HepG2 (cell line): ENCODE measurements at regions not wholly inside any gene's neighbourhood (a gene's known extent, or its start where the extent isn't known, plus 50 kb on each side); places are given as distances from the start of the nearest gene placed in this dataset.

ENCODE experiments used
- ATAC-seq: fragments of 200-7000 bp; cut with Tn5 transposase; 3 replicates; pipeline ENCODE4 v1.9.1; 2020; ENCODE audit warnings: mild to moderate bottlenecking, moderate library complexity
- BruUV-seq: library from RNA; stranded (reverse); fragments of 400-500 nt; replicated peaks from 2 replicates; lab custom pipeline; 2021; lab: Mats Ljungman, UMichigan
- CTCF ChIA-PET: fragments of 300-600 bp; formaldehyde crosslinking; extraction: SDS; loops from one replicate; lab custom pipeline; 2021; ENCODE audit warnings: low total read pairs, inconsistent platforms, low intra/inter-chr PET ratio; lab: Yijun Ruan, JAX
- POLR2A ChIA-PET: fragments of 350-600 bp; sonication (Branson Sonifier 250); formaldehyde crosslinking; loops from one replicate; lab custom pipeline; 2020; ENCODE audit warnings: antibody characterized with exemption, inconsistent platforms; lab: Yijun Ruan, JAX
- DNase-seq: peaks from one replicate; pipeline ENCODE4 v3.0.0-alpha.2; 2015; ENCODE audit warnings: low spot score
- FAIRE-seq: peaks from 3 replicates; lab custom pipeline; 2011; peaks lifted over from hg19 to GRCh38; lab: Jason Lieb, UNC
- H2AFZ ChIP-seq: one replicate; pipeline ENCODE4 v1.6.1; 2011; ENCODE audit warnings: low read length, inconsistent platforms
- H3K27ac ChIP-seq: fragments of 300-600 bp; 3 replicates; pipeline ENCODE4 v1.8.0; 2011; ENCODE audit warnings: mixed run types, mild to moderate bottlenecking, mixed read lengths, low read length, inconsistent platforms; ENCODE audit not compliant: insufficient read depth; ENCODE audit errors: extremely low read length
- H3K27me3 ChIP-seq, 2 experiments: fragments of 200-600 bp in 1 of 2; 2 replicates in 1 of 2; 3 replicates in 1 of 2; pipeline versions ENCODE4 v1.6.0 to v1.8.0; 2011; ENCODE audit warnings: low read length in 2 of 2, mild to moderate bottlenecking in 2 of 2, moderate library complexity in 2 of 2, inconsistent platforms in 1 of 2; ENCODE audit not compliant: insufficient read depth in 2 of 2, control insufficient read depth in 1 of 2
- H3K36me3 ChIP-seq, 2 experiments: fragments of 200-600 bp in 1 of 2; replicated peaks in 1 of 2; 2 replicates in 1 of 2; 3 replicates in 1 of 2; pipeline versions ENCODE4 v1.5.1 to v1.8.0; 2011; ENCODE audit warnings: low read length in 2 of 2, inconsistent platforms in 1 of 2; ENCODE audit not compliant: insufficient read depth in 2 of 2, control insufficient read depth in 1 of 2
- H3K4me1 ChIP-seq: 2 replicates; pipeline ENCODE4 v1.5.1; 2012; ENCODE audit warnings: low read length, inconsistent platforms; ENCODE audit not compliant: insufficient read depth
- H3K4me2 ChIP-seq: 2 replicates; pipeline ENCODE4 v1.6.0; 2011; ENCODE audit warnings: low read depth, low read length, inconsistent platforms
- H3K4me3 ChIP-seq, 3 experiments: fragments of 200-600 bp in 1 of 3; sonication (generic), shearing (Covaris generic) in 1 of 3; replicated peaks in 1 of 3; 2 replicates each; pipeline ENCODE4 v1.5.1; 2011 to 2016; ENCODE audit warnings: low read length in 3 of 3, inconsistent platforms in 2 of 3, low read depth in 2 of 3, mild to moderate bottlenecking in 2 of 3, control low read depth in 1 of 3, mixed read lengths in 1 of 3; ENCODE audit not compliant: insufficient read depth in 1 of 3
- H3K79me2 ChIP-seq: one replicate; pipeline ENCODE4 v1.6.1; 2011; ENCODE audit warnings: low read length, inconsistent platforms; ENCODE audit not compliant: insufficient read depth
- H3K9ac ChIP-seq: 2 replicates; pipeline ENCODE4 v1.6.0; 2011; ENCODE audit warnings: mild to moderate bottlenecking, low read depth, low read length, inconsistent platforms; ENCODE audit not compliant: insufficient read depth
- H3K9me3 ChIP-seq: 2 replicates; pipeline ENCODE4 v1.5.1; 2012; ENCODE audit warnings: mild to moderate bottlenecking, low read length
- H4K20me1 ChIP-seq: 2 replicates; pipeline ENCODE4 v1.6.0; 2011; ENCODE audit warnings: inconsistent platforms, mild to moderate bottlenecking, low read length, moderate library complexity; ENCODE audit not compliant: insufficient read depth
- ETV6 ChIP-seq: sonication (generic); formaldehyde crosslinking; conservative IDR thresholded peaks from 2 replicates; pipeline ENCODE4 v1.4.0; 2020; ENCODE audit warnings: missing genetic modification reagents
- NKX3-1 ChIP-seq: sonication (generic); formaldehyde crosslinking; IDR thresholded peaks from 2 replicates; pipeline ENCODE4 v1.5.0; 2020; ENCODE audit warnings: missing genetic modification reagents
- ZNF264 ChIP-seq: sonication (generic); formaldehyde crosslinking; IDR thresholded peaks from 2 replicates; pipeline ENCODE4 v1.4.0; 2020; ENCODE audit warnings: missing genetic modification reagents
- ZNF629 ChIP-seq: sonication (generic); formaldehyde crosslinking; conservative IDR thresholded peaks from 2 replicates; pipeline ENCODE4 v1.5.0; 2020; ENCODE audit warnings: missing genetic modification reagents
- ZNF878 ChIP-seq: sonication (generic); formaldehyde crosslinking; IDR thresholded peaks from 2 replicates; pipeline ENCODE4 v1.8.1; 2023; ENCODE audit warnings: mild to moderate bottlenecking, missing genetic modification reagents, moderate library complexity
- WGBS: methylation state at CpG from one replicate; pipeline ENCODE4 v1.1.6; 2017; ENCODE audit warnings: low lambda C conversion rate; 5-methylcytosine and 5-hydroxymethylcytosine counted together
- in situ Hi-C: cut with HindIII; loops from 2 replicates; pipeline ENCODE4 v1.10.0; 2017; ENCODE audit warnings: low pct_unique_long_range_greater_than_20kb; ENCODE audit not compliant: extremely low pct_ligation_motif_present
- intact Hi-C: fragments of 100-400 bp; cut with micrococcal nuclease; formaldehyde crosslinking; loops from one replicate; pipeline ENCODE4 v1.10.0; 2022; ENCODE audit not compliant: unreplicated experiment
- TF ChIP-seq, protein P1 (sequence below): sonication (generic); formaldehyde crosslinking; IDR thresholded peaks from 2 replicates; pipeline ENCODE4 v1.9.0; 2021; ENCODE audit warnings: mild to moderate bottlenecking, missing genetic modification reagents

DNA sequence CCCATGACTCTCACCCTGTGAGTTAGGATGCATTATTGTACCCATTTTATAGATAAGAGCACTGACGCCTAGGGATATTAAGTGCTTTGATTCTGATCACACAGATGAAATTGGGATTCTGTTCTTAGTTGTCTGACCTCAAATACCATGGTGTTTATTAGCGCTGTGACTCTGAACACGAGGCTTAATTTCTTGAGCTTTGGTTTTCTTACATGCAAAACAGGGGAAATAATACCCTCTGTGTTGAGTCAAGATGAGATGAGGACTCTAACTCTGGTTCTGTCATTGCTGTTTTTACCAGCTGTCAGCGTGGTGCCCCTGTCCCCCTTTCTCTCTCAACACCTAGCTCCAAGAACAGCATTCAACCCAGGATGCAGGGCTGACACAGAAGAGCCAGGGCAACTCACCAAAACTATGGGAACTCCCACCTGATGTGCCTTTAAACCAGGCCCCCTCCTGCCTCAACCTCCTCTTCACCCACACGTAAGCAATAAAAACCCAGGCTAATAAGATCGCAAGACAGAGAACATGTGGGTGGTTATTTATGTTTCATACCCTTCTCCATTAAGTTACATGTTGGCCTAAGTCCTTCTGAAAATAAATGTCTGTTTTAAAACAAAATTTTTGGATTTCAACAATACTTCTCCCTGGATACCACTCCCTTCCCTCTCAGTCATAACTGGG is 100.1 kb upstream of the SPATA12 start:
- Histone ChIP-seq H3K9me3 (no peaks in the 10 kb centered on the region), H3K27me3 (no peaks in the 10 kb centered on the region), H3K9ac (no peak overlapping the region), H2AFZ (no peak overlapping the region), H3K4me2 (no peak overlapping the region), H3K4me3 (no peak overlapping the region), H3K79me2 (no peaks in the 10 kb centered on the region), H3K27ac (no peak overlapping the region), H3K36me3 (no peaks in the 10 kb centered on the region; a peak in 1 of 5 replicates), H4K20me1 (no peaks in the 10 kb centered on the region), H3K4me1 (peaks cover 42% of the 10 kb centered on the region)
- TF ChIP-seq ZNF629 (peak; percentile 95), ETV6 (no peak), NKX3-1 (CRISPR knock-in tag) (0 out of 2 replicates have a peak, but pooled peaks have one; percentile 31), ZNF878 (CRISPR knock-in tag) (0 out of 2 replicates have a peak, but pooled peaks have one; percentile 19), ZNF264 (CRISPR knock-in tag) (0 out of 2 replicates have a peak, but pooled peaks have one; percentile 13)
- TF ChIP-seq, protein P1, sequence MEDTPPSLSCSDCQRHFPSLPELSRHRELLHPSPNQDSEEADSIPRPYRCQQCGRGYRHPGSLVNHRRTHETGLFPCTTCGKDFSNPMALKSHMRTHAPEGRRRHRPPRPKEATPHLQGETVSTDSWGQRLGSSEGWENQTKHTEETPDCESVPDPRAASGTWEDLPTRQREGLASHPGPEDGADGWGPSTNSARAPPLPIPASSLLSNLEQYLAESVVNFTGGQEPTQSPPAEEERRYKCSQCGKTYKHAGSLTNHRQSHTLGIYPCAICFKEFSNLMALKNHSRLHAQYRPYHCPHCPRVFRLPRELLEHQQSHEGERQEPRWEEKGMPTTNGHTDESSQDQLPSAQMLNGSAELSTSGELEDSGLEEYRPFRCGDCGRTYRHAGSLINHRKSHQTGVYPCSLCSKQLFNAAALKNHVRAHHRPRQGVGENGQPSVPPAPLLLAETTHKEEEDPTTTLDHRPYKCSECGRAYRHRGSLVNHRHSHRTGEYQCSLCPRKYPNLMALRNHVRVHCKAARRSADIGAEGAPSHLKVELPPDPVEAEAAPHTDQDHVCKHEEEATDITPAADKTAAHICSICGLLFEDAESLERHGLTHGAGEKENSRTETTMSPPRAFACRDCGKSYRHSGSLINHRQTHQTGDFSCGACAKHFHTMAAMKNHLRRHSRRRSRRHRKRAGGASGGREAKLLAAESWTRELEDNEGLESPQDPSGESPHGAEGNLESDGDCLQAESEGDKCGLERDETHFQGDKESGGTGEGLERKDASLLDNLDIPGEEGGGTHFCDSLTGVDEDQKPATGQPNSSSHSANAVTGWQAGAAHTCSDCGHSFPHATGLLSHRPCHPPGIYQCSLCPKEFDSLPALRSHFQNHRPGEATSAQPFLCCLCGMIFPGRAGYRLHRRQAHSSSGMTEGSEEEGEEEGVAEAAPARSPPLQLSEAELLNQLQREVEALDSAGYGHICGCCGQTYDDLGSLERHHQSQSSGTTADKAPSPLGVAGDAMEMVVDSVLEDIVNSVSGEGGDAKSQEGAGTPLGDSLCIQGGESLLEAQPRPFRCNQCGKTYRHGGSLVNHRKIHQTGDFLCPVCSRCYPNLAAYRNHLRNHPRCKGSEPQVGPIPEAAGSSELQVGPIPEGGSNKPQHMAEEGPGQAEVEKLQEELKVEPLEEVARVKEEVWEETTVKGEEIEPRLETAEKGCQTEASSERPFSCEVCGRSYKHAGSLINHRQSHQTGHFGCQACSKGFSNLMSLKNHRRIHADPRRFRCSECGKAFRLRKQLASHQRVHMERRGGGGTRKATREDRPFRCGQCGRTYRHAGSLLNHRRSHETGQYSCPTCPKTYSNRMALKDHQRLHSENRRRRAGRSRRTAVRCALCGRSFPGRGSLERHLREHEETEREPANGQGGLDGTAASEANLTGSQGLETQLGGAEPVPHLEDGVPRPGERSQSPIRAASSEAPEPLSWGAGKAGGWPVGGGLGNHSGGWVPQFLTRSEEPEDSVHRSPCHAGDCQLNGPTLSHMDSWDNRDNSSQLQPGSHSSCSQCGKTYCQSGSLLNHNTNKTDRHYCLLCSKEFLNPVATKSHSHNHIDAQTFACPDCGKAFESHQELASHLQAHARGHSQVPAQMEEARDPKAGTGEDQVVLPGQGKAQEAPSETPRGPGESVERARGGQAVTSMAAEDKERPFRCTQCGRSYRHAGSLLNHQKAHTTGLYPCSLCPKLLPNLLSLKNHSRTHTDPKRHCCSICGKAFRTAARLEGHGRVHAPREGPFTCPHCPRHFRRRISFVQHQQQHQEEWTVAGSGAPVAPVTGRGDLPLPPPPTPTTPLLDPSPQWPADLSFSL (CRISPR knock-in tag) = no peak
- CTCF ChIA-PET = no interaction called here
- in situ Hi-C loops (no loop called here), intact Hi-C loops (no loop called here)
- POLR2A ChIA-PET = no interaction called here
- 94% methylated on average over 6 of the region's 6 CpGs for WGBS
- no peak for FAIRE-seq
- ATAC-seq = no peak
- no peak for DNase-seq
- no TSS peak for BruUV-seq
